ENCODE measurements at regions not wholly inside any gene's neighbourhood (a gene's known extent, or its start where the extent isn't known, plus 50 kb on each side); places are given as distances from the start of the nearest gene placed in this dataset.

DNA sequence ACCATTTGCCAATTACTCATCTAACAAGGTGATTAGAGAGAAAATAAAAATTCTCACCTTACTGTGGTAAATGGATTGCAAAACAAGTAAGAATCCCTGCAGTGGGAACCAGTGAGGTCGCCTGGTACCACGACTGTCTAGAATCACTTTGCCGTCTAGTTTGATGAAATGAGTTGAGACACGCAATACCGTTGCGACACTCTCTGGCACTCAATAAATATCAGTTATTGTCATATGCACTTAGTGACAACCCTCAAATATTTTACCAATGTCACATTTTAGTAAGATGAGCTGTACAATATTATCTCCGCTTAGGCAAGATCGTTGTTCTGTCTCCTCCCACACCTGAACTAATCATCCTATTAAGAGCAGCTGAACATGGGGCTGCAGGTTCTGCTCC is 114.4 kb upstream of the ADARB2 start:
- no peak for DNase-seq

DNA sequence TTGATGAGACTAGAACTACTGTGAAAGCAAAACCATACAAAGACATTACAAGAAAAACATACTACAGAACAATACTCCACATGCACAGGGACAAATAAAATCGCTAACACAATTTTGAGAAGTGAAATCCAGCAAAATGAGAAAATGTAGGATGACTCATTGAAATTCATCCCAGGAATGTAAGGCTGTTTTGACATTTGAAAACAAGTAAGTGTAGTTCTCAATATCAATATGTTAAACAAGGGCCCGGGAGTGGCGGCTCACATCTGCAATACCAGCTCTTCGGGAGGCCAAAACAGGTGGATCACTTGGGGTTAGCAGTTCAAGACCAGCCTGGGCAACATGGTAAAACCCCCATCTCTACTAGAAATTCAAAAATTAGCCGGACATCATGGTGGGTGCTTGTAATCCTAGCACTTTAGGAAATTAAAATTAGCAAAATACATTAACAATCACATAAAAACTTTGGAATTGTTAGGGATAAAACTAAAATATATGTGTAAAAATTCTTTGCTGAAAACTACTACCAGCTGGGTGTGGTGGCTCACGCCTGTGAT is 113.7 kb upstream of the ADARB2 start:
- no peak for DNase-seq

DNA sequence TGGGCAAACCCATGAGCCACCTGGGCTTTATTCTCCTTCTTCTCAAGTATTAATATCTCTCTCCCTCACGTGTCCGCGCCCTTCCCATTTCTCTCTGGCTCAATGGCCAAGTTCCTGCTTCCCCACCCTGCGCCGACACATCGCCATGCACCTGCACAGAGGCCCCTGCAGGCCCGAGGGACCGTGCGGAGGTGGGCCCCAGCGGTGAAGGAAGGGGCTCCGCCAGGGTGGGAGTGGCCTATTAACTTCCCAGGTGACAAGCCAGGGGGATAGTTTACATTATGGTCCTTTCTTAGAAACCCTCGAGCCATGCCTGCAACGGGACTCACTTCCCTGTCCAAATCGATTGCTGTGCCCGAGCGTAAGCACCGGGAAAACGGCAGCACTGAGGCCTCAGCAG is 110.0 kb upstream of the ADARB2 start:
- no peak for DNase-seq

DNA sequence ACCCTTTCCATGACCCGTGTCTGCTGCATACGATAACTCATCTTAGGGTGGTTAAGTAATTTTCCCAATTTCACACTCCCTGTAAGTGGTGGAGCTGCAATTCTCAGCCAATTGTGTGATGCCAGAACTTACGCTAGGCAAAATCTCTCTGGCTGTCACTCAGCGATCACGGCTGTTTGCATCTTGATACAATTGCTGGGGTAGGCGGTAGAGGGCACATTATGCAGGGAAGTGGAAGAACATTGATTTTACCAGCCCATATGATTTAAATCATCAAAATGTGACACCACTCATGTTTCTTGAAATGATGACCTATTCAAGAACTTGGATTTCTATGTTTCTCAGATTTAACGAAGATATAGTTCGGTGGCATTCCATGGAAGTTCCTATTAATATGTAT is 108.7 kb upstream of the ADARB2 start:
- no peak for DNase-seq

DNA sequence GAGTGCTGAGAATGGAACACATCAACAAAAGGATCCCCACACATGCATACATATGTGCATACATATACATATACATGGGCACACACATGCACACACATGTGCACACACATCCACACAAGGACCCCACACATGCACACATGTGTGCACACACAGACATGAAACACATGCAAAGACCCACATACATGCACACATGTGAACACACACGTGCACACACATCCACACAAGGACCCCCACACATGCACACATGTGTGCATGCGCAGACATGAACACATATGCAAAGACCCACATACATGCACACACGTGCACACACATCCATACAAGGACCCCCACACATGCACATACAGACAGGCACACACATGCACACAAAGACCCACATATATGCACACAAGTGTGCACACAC is 104.4 kb upstream of the ADARB2 start:
- DNase-seq = no peak

DNA sequence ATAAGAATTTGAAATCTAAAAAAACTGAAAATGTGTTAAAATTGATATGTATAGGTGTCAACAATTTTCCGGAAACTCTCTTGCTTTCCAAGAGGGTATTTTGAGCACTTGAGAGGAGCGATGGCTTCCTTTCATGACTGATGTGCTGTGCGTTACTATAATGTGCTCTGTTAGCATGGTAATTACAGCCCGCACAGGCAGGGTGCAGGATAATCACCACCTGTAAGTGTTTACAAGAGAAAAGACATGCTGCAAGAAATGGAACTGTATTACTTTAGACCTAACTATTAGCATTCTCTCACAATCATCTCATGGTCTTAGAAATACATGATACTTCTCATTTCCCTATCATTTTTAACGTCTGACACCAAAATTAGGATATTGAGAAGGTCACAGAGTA is 92.4 kb upstream of the ADARB2 start:
- no peak for DNase-seq

DNA sequence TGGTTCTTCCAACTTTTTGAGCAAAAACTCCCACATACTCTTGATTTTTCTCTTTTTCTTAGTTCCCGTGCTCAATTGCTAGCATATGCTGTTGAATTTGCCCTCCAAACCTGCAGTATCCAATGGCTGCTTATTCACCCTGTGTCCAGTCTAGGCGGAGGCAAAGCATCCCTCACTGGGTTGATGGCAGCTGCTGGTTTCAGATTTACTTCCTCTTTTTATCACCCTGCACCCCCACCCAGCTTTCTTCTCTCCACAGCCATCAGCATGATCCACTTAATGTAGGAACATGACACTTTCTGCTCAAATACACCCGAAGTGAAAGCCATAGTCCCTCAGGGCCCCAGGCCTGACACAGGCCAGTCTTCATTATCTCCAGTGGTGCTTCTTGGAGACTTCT is 87.6 kb upstream of the ADARB2 start:
- no peak for DNase-seq

DNA sequence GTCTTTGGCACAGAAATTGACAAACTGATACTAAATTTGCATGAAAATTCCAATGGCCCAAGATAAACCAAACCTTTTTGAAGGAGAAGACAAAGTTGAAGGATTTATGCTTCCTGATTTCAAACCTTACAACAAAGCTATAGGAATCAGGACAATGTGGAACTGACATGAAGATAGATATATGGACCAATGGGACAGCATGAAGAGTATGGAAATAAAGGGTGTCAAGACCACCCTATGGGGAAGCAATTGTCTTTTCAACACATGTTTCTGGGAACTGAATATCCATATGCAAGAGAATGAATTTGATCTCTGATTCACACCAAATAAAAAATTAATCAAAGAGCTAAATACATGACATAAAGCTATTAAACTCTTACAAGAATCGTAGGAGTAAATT is 77.2 kb upstream of the ADARB2 start:
- DNase-seq = no peak

DNA sequence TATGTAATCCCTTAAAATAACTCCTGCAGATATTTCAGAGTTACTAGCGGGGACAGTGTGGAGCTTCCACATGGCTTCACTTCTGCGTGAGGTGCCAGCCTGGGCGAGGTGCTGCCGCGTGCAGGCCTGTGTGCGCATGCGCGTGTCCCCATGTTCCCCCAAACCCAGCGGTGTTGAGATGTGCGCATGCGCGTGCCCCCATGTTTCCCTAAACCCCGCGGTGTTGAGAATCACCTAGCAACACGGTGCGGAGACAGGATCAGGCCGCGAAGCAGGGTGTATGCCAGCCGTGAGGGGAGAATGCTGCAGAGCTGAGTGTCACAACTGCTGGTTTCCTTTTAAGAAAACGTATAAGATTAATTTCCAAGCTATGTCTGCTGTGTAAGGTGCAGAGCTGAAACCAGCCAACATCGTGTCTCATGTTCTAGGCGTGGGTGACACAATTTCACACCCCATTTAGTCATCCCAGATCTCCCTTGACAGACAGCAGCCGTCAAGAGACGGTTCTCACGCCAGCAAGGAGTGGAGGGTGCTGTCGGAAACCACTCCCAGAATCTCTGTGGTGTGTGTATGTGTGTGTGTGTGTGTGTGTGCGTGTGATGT is 71.9 kb upstream of the ADARB2 start:
- DNase-seq = peak in 33 of 58 donors; percentile 2 to 55 (median 25)

DNA sequence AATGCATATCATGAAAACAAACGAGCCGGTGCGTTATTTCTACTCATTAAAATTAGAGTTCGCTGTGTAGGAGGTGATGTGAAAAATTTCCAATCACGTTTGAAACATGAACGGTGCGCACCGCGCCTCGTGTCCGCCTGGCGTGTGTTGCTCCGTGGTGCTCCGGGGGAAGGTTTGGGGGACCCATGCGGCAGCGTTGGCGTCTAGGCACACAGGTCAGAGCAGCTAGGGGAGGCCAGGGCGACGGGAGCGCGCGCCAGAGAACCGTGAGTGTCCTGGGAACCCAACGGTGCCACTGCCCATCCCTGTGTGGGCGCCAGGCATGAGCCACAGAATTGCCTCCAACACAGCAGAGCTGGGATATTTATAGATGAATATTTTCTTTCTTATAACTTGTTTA is 70.6 kb upstream of the ADARB2 start:
- DNase-seq = no peak

DNA sequence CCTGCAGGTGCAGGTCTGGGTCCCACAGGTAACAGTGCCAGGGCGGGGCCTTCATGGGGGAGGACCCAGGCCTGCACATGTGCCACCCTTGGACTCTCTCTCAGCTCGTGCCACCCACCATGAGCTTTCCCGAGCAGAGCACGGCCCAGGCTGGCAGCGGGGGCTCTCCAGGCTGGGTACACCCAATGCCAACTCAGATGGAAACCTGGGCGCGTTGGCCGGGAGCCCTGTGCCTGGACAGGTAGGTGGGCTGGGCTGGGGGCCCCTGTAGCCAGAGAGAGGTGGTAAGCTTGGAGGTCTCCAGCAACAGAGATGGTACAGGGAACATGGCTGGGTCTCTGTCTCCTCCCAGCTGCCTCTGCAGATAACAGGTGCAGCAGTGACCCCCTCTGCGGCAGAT is 69.9 kb upstream of the ADARB2 start:
- no peak for DNase-seq

DNA sequence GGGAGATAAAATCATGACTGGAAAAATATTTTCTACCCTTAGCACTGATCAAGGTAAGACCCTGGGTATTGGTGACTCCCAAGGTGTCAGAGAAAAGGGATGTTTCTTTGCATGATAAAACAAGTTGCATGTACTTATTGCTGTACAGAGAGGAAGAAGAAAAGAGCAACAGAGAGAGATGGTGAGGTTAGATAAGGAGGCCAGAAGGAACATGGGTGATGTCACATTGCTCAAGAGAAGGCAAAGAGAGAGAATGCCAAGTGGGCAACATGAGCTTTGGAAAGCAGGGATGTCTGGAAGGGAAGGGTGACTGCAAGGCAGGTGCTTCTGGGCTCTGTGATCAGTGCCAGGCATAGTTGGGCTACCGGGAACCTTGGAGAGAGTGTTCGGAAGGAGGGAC is 65.1 kb upstream of the ADARB2 start:
- no peak for DNase-seq

DNA sequence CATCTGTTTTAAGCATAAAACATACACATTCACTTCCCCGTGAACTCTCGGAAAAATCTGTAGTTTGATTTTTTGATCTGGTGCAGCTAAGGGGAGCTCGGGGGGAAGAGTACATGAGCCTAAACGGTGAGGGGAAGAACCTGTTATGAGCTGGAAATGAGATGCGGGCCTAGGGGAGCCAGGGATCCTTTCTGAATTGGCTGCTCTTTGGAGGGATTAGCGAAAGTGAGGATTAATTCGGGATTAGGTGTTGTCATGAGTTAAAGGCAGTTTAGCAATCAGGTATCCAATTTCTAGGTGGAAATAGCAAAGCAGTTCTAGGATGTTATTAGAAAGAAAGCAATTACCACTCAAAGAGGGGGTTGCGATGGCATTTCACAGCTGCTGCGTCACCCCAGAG is 51.1 kb upstream of the ADARB2 start:
- no peak for DNase-seq

Measured in anterior cingulate cortex (tissue), 58 donors.